Lower lobe of right lung (tissue), 2 donors: ENCODE measurements at regions not wholly inside any gene's neighbourhood (a gene's known extent, or its start where the extent isn't known, plus 50 kb on each side); places are given as distances from the start of the nearest gene placed in this dataset.
A peak's percentile ranks its signal among the peaks of the same experiment; 100 is the strongest.

Source experiments
- ATAC-seq, 2 donors: fragments of 200-7000 bp; cut with Tn5 transposase; one replicate each; pipeline ENCODE4 v1.9.1; 2020 to 2022; ENCODE audit warnings: mild to moderate bottlenecking in 2 of 2, moderate library complexity in 2 of 2
- DNase-seq: peaks from one replicate; pipeline ENCODE4 v3.0.0-alpha.2; 2020
- H3K27ac ChIP-seq: fragments of 200-600 bp; one replicate; pipeline ENCODE4 v1.8.0; 2022
- H3K27me3 ChIP-seq: fragments of 200-600 bp; one replicate; pipeline ENCODE4 v1.8.0; 2022; ENCODE audit warnings: low read depth
- H3K36me3 ChIP-seq: fragments of 200-600 bp; one replicate; pipeline ENCODE4 v1.8.0; 2022; ENCODE audit warnings: mild to moderate bottlenecking
- H3K4me1 ChIP-seq: fragments of 200-600 bp; one replicate; pipeline ENCODE4 v1.8.0; 2022
- H3K4me3 ChIP-seq: fragments of 200-600 bp; one replicate; pipeline ENCODE4 v1.8.0; 2022; ENCODE audit warnings: mild to moderate bottlenecking
- H3K9me3 ChIP-seq: fragments of 200-600 bp; one replicate; pipeline ENCODE4 v1.8.0; 2022
- CTCF ChIP-seq: fragments of 200-600 bp; IDR thresholded peaks from one replicate; pipeline ENCODE4 v1.8.0; 2022; ENCODE audit warnings: antibody characterized with exemption, mild to moderate bottlenecking
- intact Hi-C: fragments of 100-400 bp; cut with DNase I; formaldehyde crosslinking; loops from one replicate; pipeline ENCODE4 v1.11.0; 2022
- donor health status: DM: no; HTN: yes; CAD: no; lungs with severe emphysema.

DNA sequence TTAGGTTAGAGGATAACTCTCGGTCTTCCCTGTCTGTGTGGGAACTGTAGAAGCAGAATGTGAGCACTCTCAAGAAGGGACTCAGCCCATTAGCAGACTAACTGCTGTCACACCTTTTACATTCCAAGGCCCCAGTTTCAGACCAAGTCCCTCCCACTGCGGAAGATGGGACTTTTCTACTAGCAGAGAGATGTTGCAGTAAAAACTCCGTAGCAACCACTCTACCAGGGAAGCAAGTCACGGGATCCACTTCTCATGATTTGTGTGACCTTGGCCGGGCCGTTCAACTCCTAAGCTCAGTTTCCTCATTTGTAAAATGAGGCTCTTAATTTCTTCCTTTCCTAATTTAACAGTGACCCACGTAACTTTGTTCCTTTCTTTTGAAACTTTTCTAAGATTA, 77.1 kb upstream of the SLC4A11 start:
- peak; percentile 23 to 67 for ATAC-seq
- Histone ChIP-seq H3K27ac (no peak overlapping the region), H3K36me3 (peaks cover 82% of the 10 kb centered on the region), H3K4me1 (peaks cover 11% of the 10 kb centered on the region), H3K9me3 (no peaks in the 10 kb centered on the region), H3K27me3 (no peaks in the 10 kb centered on the region), H3K4me3 (no peak overlapping the region)
- DNase-seq: peak; percentile 52
- intact Hi-C loops: no loop called here
- TF ChIP-seq CTCF: no peak

DNA sequence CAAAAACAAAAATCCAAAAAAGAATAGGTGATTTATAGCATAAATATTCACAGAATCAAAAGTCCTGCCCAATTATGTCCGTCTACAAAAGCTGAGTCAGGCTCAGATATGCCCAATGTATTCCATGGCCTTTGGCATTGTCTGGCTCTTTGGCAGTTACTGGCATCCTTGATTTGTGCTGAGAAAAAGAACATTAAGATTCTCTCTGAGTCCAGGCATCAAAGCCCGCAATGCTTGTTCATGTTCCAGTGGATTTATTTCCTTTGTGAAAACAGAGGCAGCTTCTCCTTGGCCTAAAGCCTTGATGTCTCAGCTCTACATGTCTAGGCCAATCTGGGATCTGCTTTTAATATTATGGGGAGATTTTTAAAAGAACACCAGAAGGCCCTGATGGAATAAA, 76.1 kb upstream of the SLC4A11 start:
- no peak for DNase-seq
- H3K4me1 ChIP-seq: peaks cover 11% of the 10 kb centered on the region
- no peaks in the 10 kb centered on the region for H3K9me3 ChIP-seq
- H3K36me3 ChIP-seq: peaks cover 76% of the 10 kb centered on the region
- H3K4me3 ChIP-seq: no peak overlapping the region
- no peak for ATAC-seq
- no peak overlapping the region for H3K27ac ChIP-seq
- TF ChIP-seq CTCF: no peak
- intact Hi-C loops: no loop called here
- H3K27me3 ChIP-seq: no peaks in the 10 kb centered on the region

DNA sequence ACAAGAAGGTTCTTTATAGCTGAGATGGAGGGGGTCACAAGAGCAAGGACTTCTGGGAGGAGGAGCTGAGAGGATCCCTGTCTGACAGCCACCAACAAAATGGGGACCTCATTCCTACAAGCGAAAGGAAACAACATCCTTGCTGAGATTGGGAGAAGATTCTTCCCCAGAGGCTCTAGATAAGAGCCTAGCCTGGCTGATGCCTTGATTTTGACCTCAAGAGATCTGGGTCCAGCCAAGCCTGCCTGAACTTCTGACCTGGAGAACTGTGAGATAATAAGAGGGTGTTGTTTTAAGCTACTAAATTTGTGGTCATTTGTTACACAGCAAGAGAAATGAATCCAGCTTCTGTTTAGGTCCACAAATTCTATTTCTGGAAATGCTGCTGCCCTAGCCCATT, 75.4 kb upstream of the SLC4A11 start:
- no peak for DNase-seq
- Histone ChIP-seq H3K9me3 (no peaks in the 10 kb centered on the region), H3K27ac (no peak overlapping the region), H3K4me3 (no peak overlapping the region), H3K27me3 (no peaks in the 10 kb centered on the region), H3K36me3 (peaks cover 69% of the 10 kb centered on the region), H3K4me1 (peaks cover 11% of the 10 kb centered on the region)
- no peak for ATAC-seq
- TF ChIP-seq CTCF: no peak
- intact Hi-C loops: no loop called here

DNA sequence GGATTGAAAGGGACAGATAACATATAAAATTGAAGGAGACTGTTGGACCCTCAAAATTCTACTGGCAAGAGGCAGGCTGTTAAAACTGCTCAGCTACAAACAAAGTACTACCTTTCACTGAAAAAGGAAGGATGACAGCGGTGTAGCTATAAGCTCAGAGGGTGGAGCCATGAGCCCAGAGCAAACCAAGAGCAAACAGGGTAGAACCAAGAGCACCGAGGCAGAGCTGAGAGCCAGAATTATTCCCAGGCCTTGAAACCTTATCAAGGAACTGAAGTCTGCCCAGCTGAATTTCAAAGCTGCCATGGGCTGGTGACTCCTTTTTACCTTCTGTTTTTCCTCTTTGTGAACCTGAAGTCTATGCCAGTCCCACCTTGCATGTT, 74.7 kb upstream of the SLC4A11 start:
- Histone ChIP-seq H3K36me3 (peaks cover 74% of the 10 kb centered on the region), H3K27me3 (no peaks in the 10 kb centered on the region), H3K27ac (peak overlapping the region; percentile 52), H3K9me3 (no peaks in the 10 kb centered on the region), H3K4me1 (peaks cover 11% of the 10 kb centered on the region), H3K4me3 (no peak overlapping the region)
- ATAC-seq (peak; percentile 40), DNase-seq (no peak)
- intact Hi-C loops: no loop called here
- TF ChIP-seq CTCF: no peak

GRCh38 chr20:3312940-3313682, 74.1 kb upstream of the SLC4A11 start:
- ATAC-seq: peak; percentile 82 to 83
- no peaks in the 10 kb centered on the region for H3K9me3 ChIP-seq
- intact Hi-C loops: no loop called here
- peaks cover 11% of the 10 kb centered on the region for H3K4me1 ChIP-seq
- no peak for TF ChIP-seq CTCF
- H3K36me3 ChIP-seq: peaks cover 76% of the 10 kb centered on the region
- DNase-seq: no peak
- H3K27ac ChIP-seq: peak overlapping the region; percentile 52
- H3K27me3 ChIP-seq: no peaks in the 10 kb centered on the region
- no peak overlapping the region for H3K4me3 ChIP-seq
